Neural cell (in vitro differentiated cells): ENCODE measurements at regions not wholly inside any gene's neighbourhood (a gene's known extent, or its start where the extent isn't known, plus 50 kb on each side); places are given as distances from the start of the nearest gene placed in this dataset.

Source experiments
- CTCF ChIP-seq: fragments of 450-650 bp; IDR thresholded peaks from 2 replicates; pipeline ENCODE4 v1.5.1; 2014; ENCODE audit warnings: antibody characterized with exemption, mild to moderate bottlenecking, moderate library complexity; ENCODE audit not compliant: poor library complexity, severe bottlenecking
- EP300 ChIP-seq: fragments of 450-650 bp; conservative IDR thresholded peaks from 2 replicates; pipeline ENCODE4 v1.6.1; 2014; ENCODE audit warnings: antibody characterized with exemption, mild to moderate bottlenecking, moderate library complexity; ENCODE audit not compliant: poor library complexity, severe bottlenecking
- EZH2 ChIP-seq: fragments of 200-600, 300-800 bp; shearing (Covaris generic), sonication (generic); IDR thresholded peaks from 2 replicates; pipeline ENCODE4 v1.6.1; 2014; ENCODE audit warnings: antibody characterized with exemption, low read length, borderline replicate concordance, mild to moderate bottlenecking; ENCODE audit not compliant: insufficient read depth, poor library complexity, severe bottlenecking
- POLR2AphosphoS5 ChIP-seq: IDR thresholded peaks from 2 replicates; pipeline ENCODE4 v1.6.1; 2012
- SMC3 ChIP-seq: fragments of 450-650 bp; conservative IDR thresholded peaks from 2 replicates; pipeline ENCODE4 v1.6.1; 2014; ENCODE audit warnings: antibody characterized with exemption, mild to moderate bottlenecking, moderate library complexity; ENCODE audit not compliant: poor library complexity
- TAF1 ChIP-seq: IDR thresholded peaks from 2 replicates; pipeline ENCODE4 v1.6.1; 2012; ENCODE audit warnings: low read depth

- TF ChIP-seq CTCF (no peak), TAF1 (no peak), POLR2AphosphoS5 (no peak), SMC3 (no peak), EP300 (no peak), EZH2 (no peak)
These were observed 223.0 kb downstream of the COX18 start for GRCh38 chr4:72846280-72847111.
